ENCODE measurements at regions not wholly inside any gene's neighbourhood (a gene's known extent, or its start where the extent isn't known, plus 50 kb on each side); places are given as distances from the start of the nearest gene placed in this dataset.
A peak's percentile ranks its signal among the peaks of the same experiment; 100 is the strongest.

- WGBS, 10 experiments = 9 to 90% (median 72%) methylated on average over 1 to 6 of the region's 6 CpGs
- Histone ChIP-seq H3K27ac (no peak overlapping the region), H3K4me3 (no peak overlapping the region), H3K4me1 (replicated peaks in 1 of 2) (no peaks in the 10 kb centered on the region)
- ATAC-seq (replicated peaks in 6 of 8) = peak in 1 of 8 experiments; percentile 73
- in situ Hi-C loops (cut with MboI; ENCODE audit: low pct_unique_long_range_greater_than_20kb in 2 of 9, low sequenced_read_pairs in 9 of 9, unreplicated experiment in 9 of 9) = no loop called here
These were observed 218.4 kb downstream of the HLX start for GRCh38 chr1:221097479-221098281.

GRCh38 chr1:221098471-221099405, 219.5 kb downstream of the HLX start:
- Histone ChIP-seq H3K27ac (no peak overlapping the region), H3K4me1 (replicated peaks in 1 of 2) (no peaks in the 10 kb centered on the region), H3K4me3 (no peak overlapping the region)
- in situ Hi-C loops (cut with MboI; ENCODE audit: low pct_unique_long_range_greater_than_20kb in 2 of 9, low sequenced_read_pairs in 9 of 9, unreplicated experiment in 9 of 9) = no loop called here
- ATAC-seq (replicated peaks in 6 of 8) = peak in 1 of 8 experiments; percentile 47
- 31 to 92% (median 79%) methylated on average over 1 to 10 of the region's 10 CpGs; no CpG with 5 or more reads in 1 of the 10 experiments for WGBS, 10 experiments

- Histone ChIP-seq H3K27ac (no peak overlapping the region), H3K4me1 (replicated peaks in 1 of 2) (no peaks in the 10 kb centered on the region), H3K4me3 (no peak overlapping the region)
- no peak for ATAC-seq (replicated peaks in 6 of 8)
- in situ Hi-C loops (cut with MboI; ENCODE audit: low pct_unique_long_range_greater_than_20kb in 2 of 9, low sequenced_read_pairs in 9 of 9, unreplicated experiment in 9 of 9) = no loop called here
- 34 to 88% (median 74%) methylated on average over 2 to 11 of the region's 12 CpGs for WGBS, 10 experiments
These were observed 220.7 kb downstream of the HLX start for GRCh38 chr1:221099747-221100595.

DNA sequence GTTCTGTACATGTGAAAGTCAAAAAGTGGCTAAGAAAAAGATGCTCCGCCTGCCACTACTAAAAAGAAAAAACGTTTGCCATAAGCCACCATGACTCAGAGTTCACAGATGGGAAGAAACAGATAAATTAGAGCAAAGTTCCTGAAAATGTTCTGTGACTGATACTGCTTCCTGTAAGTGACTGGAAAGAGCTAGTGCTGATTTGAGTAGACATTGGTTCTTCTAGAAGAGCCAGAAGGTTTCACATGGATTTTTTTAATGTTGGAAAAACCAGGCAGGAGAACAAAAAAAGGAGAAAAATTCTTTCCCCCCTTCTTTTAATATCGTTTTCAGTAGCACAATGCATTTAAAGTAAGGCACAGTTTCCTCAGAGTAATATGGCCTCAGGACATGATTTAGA, 221.4 kb downstream of the HLX start:
- no peaks in the 10 kb centered on the region for H3K4me1 ChIP-seq (replicated peaks in 1 of 2)
- no peak overlapping the region for H3K27ac ChIP-seq
- in situ Hi-C loops (cut with MboI; ENCODE audit: low pct_unique_long_range_greater_than_20kb in 2 of 9, low sequenced_read_pairs in 9 of 9, unreplicated experiment in 9 of 9) = no loop called here
- WGBS, 10 experiments = 0 to 67% (median 33%) methylated on average over 1 to 3 of the region's 3 CpGs
- H3K4me3 ChIP-seq = no peak overlapping the region
- peak in 2 of 8 experiments; percentile 33 to 80 for ATAC-seq (replicated peaks in 6 of 8)

GRCh38 chr1:221101807-221102605, 222.8 kb downstream of the HLX start:
- Histone ChIP-seq H3K4me1 (replicated peaks in 1 of 2) (no peaks in the 10 kb centered on the region), H3K27ac (no peak overlapping the region), H3K4me3 (no peak overlapping the region)
- in situ Hi-C loops (cut with MboI; ENCODE audit: low pct_unique_long_range_greater_than_20kb in 2 of 9, low sequenced_read_pairs in 9 of 9, unreplicated experiment in 9 of 9) = no loop called here
- no peak for ATAC-seq (replicated peaks in 6 of 8)

- Histone ChIP-seq H3K4me3 (no peak overlapping the region), H3K4me1 (replicated peaks in 1 of 2) (no peaks in the 10 kb centered on the region), H3K27ac (no peak overlapping the region)
- in situ Hi-C loops (cut with MboI; ENCODE audit: low pct_unique_long_range_greater_than_20kb in 2 of 9, low sequenced_read_pairs in 9 of 9, unreplicated experiment in 9 of 9) = no loop called here
- no peak for ATAC-seq (replicated peaks in 6 of 8)
- WGBS, 10 experiments = 62 to 90% (median 81%) methylated on average over 1 to 3 of the region's 3 CpGs
These were observed 225.4 kb downstream of the HLX start for GRCh38 chr1:221104596-221104995.

DNA sequence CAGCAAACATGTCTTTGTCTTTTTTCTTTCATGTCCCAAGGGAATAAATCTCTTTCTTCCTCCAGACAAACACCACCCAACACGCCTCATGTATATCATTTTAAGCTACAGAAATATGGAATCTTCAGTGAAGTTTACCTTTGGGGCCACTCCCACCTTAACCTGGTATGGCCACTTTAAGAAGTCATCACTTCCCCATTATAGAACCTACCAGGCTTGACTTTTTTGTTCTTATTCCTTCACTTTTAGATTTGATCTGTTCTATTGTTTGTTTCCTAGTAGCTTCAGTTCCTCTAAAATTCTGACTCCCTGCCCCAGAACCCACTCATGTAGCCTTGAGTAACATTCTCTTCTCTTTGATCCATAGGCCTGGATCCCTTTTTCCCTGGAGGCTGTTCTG, 226.3 kb downstream of the HLX start:
- WGBS, 10 experiments = 20 to 73% (median 51%) methylated on average over 1 of the region's 1 CpG; no CpG with 5 or more reads in 4 of the 10 experiments
- in situ Hi-C loops (cut with MboI; ENCODE audit: low pct_unique_long_range_greater_than_20kb in 2 of 9, low sequenced_read_pairs in 9 of 9, unreplicated experiment in 9 of 9) = no loop called here
- no peak for ATAC-seq (replicated peaks in 6 of 8)
- H3K4me3 ChIP-seq = no peak overlapping the region
- no peaks in the 10 kb centered on the region for H3K4me1 ChIP-seq (replicated peaks in 1 of 2)
- H3K27ac ChIP-seq = no peak overlapping the region

- in situ Hi-C loops (cut with MboI; ENCODE audit: low pct_unique_long_range_greater_than_20kb in 2 of 9, low sequenced_read_pairs in 9 of 9, unreplicated experiment in 9 of 9) = no loop called here
- 41 to 67% (median 53%) methylated on average over 2 to 3 of the region's 3 CpGs for WGBS, 10 experiments
- no peak overlapping the region for H3K4me3 ChIP-seq
- H3K4me1 ChIP-seq (replicated peaks in 1 of 2) = no peaks in the 10 kb centered on the region
- no peak for ATAC-seq (replicated peaks in 6 of 8)
- no peak overlapping the region for H3K27ac ChIP-seq
These were observed 227.4 kb downstream of the HLX start for GRCh38 chr1:221106616-221107015.

DNA sequence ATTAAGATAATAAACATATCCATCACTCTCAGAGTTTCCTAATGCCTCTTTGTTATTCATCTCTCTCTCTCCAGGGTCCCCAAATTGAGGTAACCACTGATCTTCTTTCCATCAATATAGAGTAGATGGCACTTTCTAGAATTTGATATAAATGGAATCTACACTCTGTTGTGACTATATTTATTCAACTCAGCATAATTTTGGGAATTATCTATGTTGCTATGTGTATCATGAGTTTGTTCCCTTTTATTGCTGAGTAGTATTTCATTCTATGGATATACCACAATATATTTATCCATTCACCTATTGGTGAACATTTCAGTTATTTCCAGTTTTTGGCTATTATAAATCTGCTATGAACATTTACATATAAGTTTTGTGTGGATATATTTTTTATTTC, 230.7 kb downstream of the HLX start:
- Histone ChIP-seq H3K27ac (no peak overlapping the region), H3K4me3 (no peak overlapping the region), H3K4me1 (replicated peaks in 1 of 2) (no peaks in the 10 kb centered on the region)
- in situ Hi-C loops (cut with MboI; ENCODE audit: low pct_unique_long_range_greater_than_20kb in 2 of 9, low sequenced_read_pairs in 9 of 9, unreplicated experiment in 9 of 9) = no loop called here
- no peak for ATAC-seq (replicated peaks in 6 of 8)

DNA sequence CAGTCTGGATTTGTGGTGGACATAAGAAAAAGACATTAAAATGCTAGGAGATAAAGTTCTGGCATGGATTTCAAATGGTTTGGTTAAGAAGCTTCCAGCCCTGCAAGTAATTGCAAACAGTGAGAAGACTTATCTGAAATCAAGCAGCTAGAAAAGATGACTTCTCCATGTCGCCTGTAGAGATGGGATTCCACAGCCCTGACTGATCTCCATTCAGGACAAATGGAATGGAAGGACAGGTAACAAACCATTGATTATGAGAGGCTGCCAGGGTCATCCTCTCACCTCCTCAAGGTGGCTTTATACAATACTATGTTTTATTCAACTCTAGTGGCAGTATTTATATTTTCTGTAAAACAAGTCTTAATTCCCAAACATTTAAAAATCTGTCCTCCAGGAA, 237.9 kb downstream of the HLX start:
- Histone ChIP-seq H3K27ac (no peak overlapping the region), H3K4me1 (replicated peaks in 1 of 2) (no peaks in the 10 kb centered on the region), H3K4me3 (no peak overlapping the region)
- WGBS, 10 experiments = 0 to 100% (median 79%) methylated on average over 1 of the region's 1 CpG; no CpG with 5 or more reads in 4 of the 10 experiments
- in situ Hi-C loops (cut with MboI; ENCODE audit: low pct_unique_long_range_greater_than_20kb in 2 of 9, low sequenced_read_pairs in 9 of 9, unreplicated experiment in 9 of 9) = no loop called here
- ATAC-seq (replicated peaks in 6 of 8) = no peak

GRCh38 chr1:221117548-221117951, 238.3 kb downstream of the HLX start:
- H3K27ac ChIP-seq = no peak overlapping the region
- in situ Hi-C loops (cut with MboI; ENCODE audit: low pct_unique_long_range_greater_than_20kb in 2 of 9, low sequenced_read_pairs in 9 of 9, unreplicated experiment in 9 of 9) = no loop called here
- peak in 6 of 8 experiments; percentile 23 to 98 (median 45) for ATAC-seq (replicated peaks in 6 of 8)

GRCh38 chr1:221118176-221118937, 239.1 kb downstream of the HLX start:
- Histone ChIP-seq H3K27ac (no peak overlapping the region), H3K4me1 (replicated peaks in 1 of 2) (no peaks in the 10 kb centered on the region), H3K4me3 (no peak overlapping the region)
- no peak for ATAC-seq (replicated peaks in 6 of 8)
- in situ Hi-C loops (cut with MboI; ENCODE audit: low pct_unique_long_range_greater_than_20kb in 2 of 9, low sequenced_read_pairs in 9 of 9, unreplicated experiment in 9 of 9) = no loop called here
- WGBS, 10 experiments = 15 to 100% (median 52%) methylated on average over 1 to 3 of the region's 3 CpGs

More at GRCh38 chr1:221117548-221117951, 238.3 kb downstream of the HLX start:
- WGBS, 10 experiments = 0 to 66% (median 48%) methylated on average over 1 to 3 of the region's 3 CpGs; no CpG with 5 or more reads in 2 of the 10 experiments
- H3K4me3 ChIP-seq = no peak overlapping the region
- H3K4me1 ChIP-seq (replicated peaks in 1 of 2) = no peaks in the 10 kb centered on the region
